ENCODE measurements at regions not wholly inside any gene's neighbourhood (a gene's known extent, or its start where the extent isn't known, plus 50 kb on each side); places are given as distances from the start of the nearest gene placed in this dataset.

DNA sequence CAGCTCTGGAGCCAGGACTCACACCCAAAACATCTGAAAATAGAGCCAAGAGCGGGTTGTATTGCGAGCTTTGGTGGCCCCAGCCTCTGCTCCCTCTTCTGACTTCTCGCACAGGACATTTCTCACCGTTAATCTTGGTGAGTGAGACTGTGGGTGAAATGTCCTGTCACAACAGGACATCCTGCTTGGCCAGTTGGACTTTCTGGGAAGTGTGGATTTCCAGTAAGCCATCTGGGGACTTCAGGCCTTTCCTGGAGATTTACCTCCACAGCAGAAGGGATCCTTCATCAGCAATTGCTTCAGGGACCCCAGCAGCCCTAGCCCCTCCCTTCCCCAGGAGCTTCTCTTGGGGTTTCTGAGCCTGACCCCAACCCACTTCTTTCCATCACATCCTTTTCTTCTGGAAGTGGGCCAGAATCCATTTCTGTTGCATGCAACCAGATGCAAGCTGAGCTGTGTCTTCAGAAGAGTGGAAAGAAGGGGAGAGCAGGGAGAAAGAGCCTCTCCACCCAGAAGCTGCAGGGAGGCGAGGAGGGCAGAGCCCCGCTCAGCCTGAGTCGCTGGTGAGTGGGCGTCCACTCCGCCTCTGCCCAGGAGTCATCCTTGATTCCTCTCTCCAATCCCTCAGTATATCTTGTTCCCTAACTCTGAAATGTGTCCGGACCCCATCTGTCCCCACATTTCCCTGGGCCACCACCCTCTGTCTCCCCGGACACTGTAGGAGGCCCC, 50.3 kb upstream of the GADD45G start:
- in situ Hi-C loops (cut with MboI; ENCODE audit: low pct_unique_long_range_greater_than_20kb, low sequenced_read_pairs, unreplicated experiment) = no loop called here
- no peak for DNase-seq (ENCODE audit: low spot score)
- TF ChIP-seq, protein P1, sequence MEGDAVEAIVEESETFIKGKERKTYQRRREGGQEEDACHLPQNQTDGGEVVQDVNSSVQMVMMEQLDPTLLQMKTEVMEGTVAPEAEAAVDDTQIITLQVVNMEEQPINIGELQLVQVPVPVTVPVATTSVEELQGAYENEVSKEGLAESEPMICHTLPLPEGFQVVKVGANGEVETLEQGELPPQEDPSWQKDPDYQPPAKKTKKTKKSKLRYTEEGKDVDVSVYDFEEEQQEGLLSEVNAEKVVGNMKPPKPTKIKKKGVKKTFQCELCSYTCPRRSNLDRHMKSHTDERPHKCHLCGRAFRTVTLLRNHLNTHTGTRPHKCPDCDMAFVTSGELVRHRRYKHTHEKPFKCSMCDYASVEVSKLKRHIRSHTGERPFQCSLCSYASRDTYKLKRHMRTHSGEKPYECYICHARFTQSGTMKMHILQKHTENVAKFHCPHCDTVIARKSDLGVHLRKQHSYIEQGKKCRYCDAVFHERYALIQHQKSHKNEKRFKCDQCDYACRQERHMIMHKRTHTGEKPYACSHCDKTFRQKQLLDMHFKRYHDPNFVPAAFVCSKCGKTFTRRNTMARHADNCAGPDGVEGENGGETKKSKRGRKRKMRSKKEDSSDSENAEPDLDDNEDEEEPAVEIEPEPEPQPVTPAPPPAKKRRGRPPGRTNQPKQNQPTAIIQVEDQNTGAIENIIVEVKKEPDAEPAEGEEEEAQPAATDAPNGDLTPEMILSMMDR (IDR thresholded peaks at IDR 0.05; ENCODE audit: extremely low read depth, insufficient read depth, missing control alignments) = no peak

DNA sequence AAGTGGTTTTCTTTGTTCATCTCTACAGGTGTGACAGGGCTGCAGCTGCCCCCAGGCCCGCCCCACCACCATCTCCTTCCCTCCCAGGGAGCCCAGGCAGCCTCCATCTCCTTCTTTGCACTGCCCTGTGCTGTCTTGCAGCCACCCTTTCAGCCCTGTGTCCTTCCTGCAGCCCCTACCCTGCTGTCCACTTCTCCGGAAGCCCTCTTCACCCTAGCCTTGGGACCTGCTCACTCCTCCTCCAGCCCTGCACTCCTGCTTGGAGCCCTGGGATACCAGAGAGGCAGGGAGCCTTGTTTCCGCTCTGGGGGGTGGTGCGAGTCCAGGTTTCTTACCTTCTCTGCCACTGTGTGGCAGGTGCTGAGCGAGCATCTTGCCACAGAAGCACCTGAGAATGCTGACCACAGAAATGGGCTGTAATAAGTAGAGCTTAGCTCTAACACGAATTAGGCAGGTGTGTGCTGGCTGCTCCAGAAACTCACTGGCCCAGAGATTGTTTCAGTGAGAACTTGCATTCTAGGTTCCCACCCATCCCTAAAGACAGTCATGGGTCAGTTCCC, 51.3 kb upstream of the GADD45G start:
- DNase-seq (ENCODE audit: low spot score) = no peak
- in situ Hi-C loops (cut with MboI; ENCODE audit: low pct_unique_long_range_greater_than_20kb, low sequenced_read_pairs, unreplicated experiment) = no loop called here
- TF ChIP-seq, protein P1 (IDR thresholded peaks at IDR 0.05; ENCODE audit: extremely low read depth, insufficient read depth, missing control alignments) = no peak

DNA sequence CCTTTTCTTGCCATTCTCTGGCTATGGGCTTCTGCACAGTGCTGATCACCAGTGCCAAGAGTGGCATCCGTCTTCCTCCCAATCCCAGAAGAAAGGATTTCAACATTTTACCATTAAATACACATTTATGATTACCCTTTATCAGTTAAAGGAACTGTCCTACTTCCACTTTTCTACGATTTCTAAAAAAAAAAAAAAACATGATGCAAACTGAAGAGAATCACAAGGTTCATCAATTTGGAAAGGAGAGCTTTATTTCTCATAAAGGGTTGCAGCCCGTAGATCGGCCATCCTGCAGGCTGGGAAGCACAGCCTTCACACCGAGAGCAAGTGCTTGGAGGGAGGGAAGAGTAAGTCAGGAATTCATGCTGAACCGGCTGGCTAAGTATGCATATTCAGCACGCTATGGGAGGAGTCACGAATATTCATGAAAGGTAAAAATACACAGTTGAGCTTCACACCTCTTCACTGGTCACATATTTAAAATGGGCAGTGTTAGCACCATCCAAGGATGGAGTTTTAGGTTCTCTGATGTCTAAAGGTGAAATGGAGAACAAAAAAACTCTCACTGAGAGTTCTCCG, 52.5 kb upstream of the SEMA4D start:
- in situ Hi-C loops (cut with MboI; ENCODE audit: low pct_unique_long_range_greater_than_20kb, low sequenced_read_pairs, unreplicated experiment) = no loop called here
- DNase-seq (ENCODE audit: low spot score) = no peak
- TF ChIP-seq, protein P1 (IDR thresholded peaks at IDR 0.05; ENCODE audit: extremely low read depth, insufficient read depth, missing control alignments) = no peak

DNA sequence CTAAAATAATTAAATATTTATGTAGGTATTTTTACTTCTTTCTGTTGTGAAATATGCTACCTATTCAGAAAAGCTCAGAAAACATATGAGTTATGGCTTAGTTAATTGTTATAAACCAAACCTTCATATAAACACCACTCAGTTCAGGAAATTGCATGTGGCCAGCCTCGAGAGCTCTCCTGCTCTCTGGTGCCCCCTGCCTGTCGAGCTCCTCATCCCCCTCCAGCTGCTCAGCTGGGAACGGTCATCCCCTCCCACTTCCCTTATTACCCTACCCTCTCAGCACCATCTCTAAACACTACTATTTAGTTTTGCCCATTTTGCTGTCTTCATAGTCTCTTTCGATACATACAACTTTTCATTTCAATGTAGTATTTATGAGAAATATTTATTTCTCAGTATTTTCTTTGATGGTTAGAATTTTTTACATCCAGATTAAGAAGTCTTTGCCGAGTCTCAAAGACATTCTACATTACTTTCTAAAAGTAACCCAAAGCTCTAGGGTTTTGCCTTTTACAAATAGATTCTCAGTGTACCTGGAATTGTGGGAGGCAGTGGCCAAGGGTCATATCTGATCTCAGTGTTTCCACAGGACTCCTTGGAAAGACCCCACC, 51.2 kb upstream of the SEMA4D start:
- peak; percentile 87 for DNase-seq (ENCODE audit: low spot score)
- TF ChIP-seq, protein P1 (IDR thresholded peaks at IDR 0.05; ENCODE audit: extremely low read depth, insufficient read depth, missing control alignments) = peak; percentile 94
- in situ Hi-C loops (cut with MboI; ENCODE audit: low pct_unique_long_range_greater_than_20kb, low sequenced_read_pairs, unreplicated experiment) = loop anchor here (10.0 kb wide), 1 partner anchor 104 kb away; no protein-coding TSS in a partner anchor

DNA sequence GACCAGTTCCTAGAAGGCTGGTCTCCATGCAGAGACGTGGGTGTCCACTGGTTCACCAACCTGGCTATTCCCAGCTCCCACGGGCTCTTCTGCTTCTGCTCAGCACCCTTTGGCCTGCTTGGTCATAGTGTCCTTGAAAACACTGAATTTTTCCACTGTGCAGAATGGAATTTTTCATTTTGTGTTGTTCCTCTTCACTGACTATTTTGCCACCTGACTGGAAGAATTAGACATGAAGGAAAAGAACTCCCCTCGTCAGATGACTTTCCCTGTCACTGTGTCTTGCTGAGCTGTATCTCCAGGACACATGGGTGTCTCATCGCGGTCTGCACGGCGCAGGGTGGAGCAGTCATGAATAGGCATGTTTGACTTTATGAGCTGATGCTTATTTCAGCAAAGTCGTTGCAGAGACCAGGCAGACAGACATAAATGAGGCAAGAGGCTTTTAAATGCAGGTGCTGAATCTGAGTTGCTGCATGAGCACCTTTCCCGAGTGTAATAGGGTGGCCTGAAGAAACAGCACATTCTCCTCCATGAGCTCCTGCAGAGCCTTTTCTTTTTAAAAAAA, 50.2 kb upstream of the SEMA4D start:
- DNase-seq (ENCODE audit: low spot score) = no peak
- in situ Hi-C loops (cut with MboI; ENCODE audit: low pct_unique_long_range_greater_than_20kb, low sequenced_read_pairs, unreplicated experiment) = loop anchor here (10.0 kb wide), 1 partner anchor 103 kb away; no protein-coding TSS in a partner anchor

More for the DNA sequence above, 50.2 kb upstream of the SEMA4D start:
- TF ChIP-seq, protein P1 (IDR thresholded peaks at IDR 0.05; ENCODE audit: extremely low read depth, insufficient read depth, missing control alignments) = no peak

Data from GM13977 (cell line).